A549 (cell line): ENCODE measurements at regions not wholly inside any gene's neighbourhood (a gene's known extent, or its start where the extent isn't known, plus 50 kb on each side); places are given as distances from the start of the nearest gene placed in this dataset.

Source experiments
- ATAC-seq, 2 experiments: fragments of 200-7000 bp in 1 of 2; fragments of >200 bp in 1 of 2; cut with Nextera tagmentation in 1 of 2; cut with Tn5 transposase in 1 of 2; 3 replicates each; pipeline versions ENCODE4 v1.8.0 to v1.9.1; 2018 to 2020; ENCODE audit warnings: mild to moderate bottlenecking in 1 of 2, moderate library complexity in 1 of 2
- CTCF ChIA-PET: fragments of 300-600 bp; sonication (Branson Sonifier 250); formaldehyde crosslinking; extraction: SDS; loops from one replicate; lab custom pipeline; 2021; ENCODE audit warnings: antibody characterized with exemption, inconsistent platforms; lab: Yijun Ruan, JAX
- POLR2A ChIA-PET: fragments of 350-600 bp; formaldehyde crosslinking; extraction: SDS; loops from one replicate; lab custom pipeline; 2021; ENCODE audit warnings: antibody characterized with exemption, inconsistent platforms; lab: Yijun Ruan, JAX
- DNase-seq, 2 experiments: peaks; one replicate each; pipeline versions ENCODE4 v3.0.0 to v3.0.0-alpha.2; 2011 to 2016; ENCODE audit warnings: low read depth in 1 of 2, low spot score in 1 of 2
- FAIRE-seq: peaks from 2 replicates; lab custom pipeline; 2011; peaks lifted over from hg19 to GRCh38; lab: Jason Lieb, UNC
- H3K27ac ChIP-seq, 2 experiments: fragments of >200 bp; sonication (Bioruptor Twin); formaldehyde crosslinking; 3 replicates each; pipeline ENCODE4 v1.5.1; 2016 to 2017
- H3K4me1 ChIP-seq: fragments of >200 bp; sonication (Bioruptor Twin); formaldehyde crosslinking; 3 replicates; pipeline ENCODE4 v1.6.1; 2016
- H3K4me2 ChIP-seq: fragments of >200 bp; sonication (Bioruptor Twin); formaldehyde crosslinking; 3 replicates; pipeline ENCODE4 v1.6.1; 2016
- H3K4me3 ChIP-seq: fragments of >200 bp; sonication (Bioruptor Twin); formaldehyde crosslinking; 3 replicates; pipeline ENCODE4 v1.5.1; 2016
- H3K9me3 ChIP-seq: fragments of >200 bp; sonication (Bioruptor Twin); formaldehyde crosslinking; 3 replicates; pipeline ENCODE4 v1.6.1; 2016
- ATOH8 ChIP-seq: fragments of 250-450 bp; sonication (Bioruptor Pico); IDR thresholded peaks from 2 replicates; pipeline ENCODE4 v1.5.0; 2020; ENCODE audit warnings: low read depth, mild to moderate bottlenecking, moderate library complexity
- ELK1 ChIP-seq: fragments of 150-350 bp; IDR thresholded peaks from 2 replicates; pipeline ENCODE4 v1.6.1; 2014; ENCODE audit warnings: low read depth, mild to moderate bottlenecking, low read length
- EP300 ChIP-seq, 2 experiments: fragments of >200 bp; sonication (Bioruptor Twin); formaldehyde crosslinking; IDR thresholded peaks; 2 replicates in 1 of 2; 3 replicates in 1 of 2; pipeline ENCODE4 v1.6.1; 2016 to 2017
- FOSL2 ChIP-seq, 2 experiments: fragments of 450-650 bp in 1 of 2; fragments of >200 bp in 1 of 2; sonication (Bioruptor Twin) in 1 of 2; formaldehyde crosslinking; IDR thresholded peaks; 2 replicates each; pipeline versions ENCODE4 v1.5.0 to v1.6.1; 2016 to 2020; ENCODE audit warnings: mild to moderate bottlenecking in 1 of 2, moderate library complexity in 1 of 2
- FOXS1 ChIP-seq: fragments of 250-450 bp; sonication (Bioruptor Pico); IDR thresholded peaks from 2 replicates; pipeline ENCODE4 v1.5.0; 2020; ENCODE audit warnings: mild to moderate bottlenecking, moderate library complexity
- HEYL ChIP-seq: fragments of 250-450 bp; sonication (Bioruptor Pico); IDR thresholded peaks from 2 replicates; pipeline ENCODE4 v1.8.0; 2021; ENCODE audit warnings: mild to moderate bottlenecking, moderate library complexity
- HOXB13 ChIP-seq: fragments of 250-450 bp; sonication (Bioruptor Pico); IDR thresholded peaks from 2 replicates; pipeline ENCODE4 v1.5.0; 2020; ENCODE audit warnings: low read depth, mild to moderate bottlenecking, moderate library complexity
- JUN ChIP-seq, 2 experiments: fragments of >200 bp; sonication (Bioruptor Twin); formaldehyde crosslinking; IDR thresholded peaks; 2 replicates in 1 of 2; 3 replicates in 1 of 2; pipeline ENCODE4 v1.6.1; 2016 to 2017
- KDM1A ChIP-seq: fragments of 200-600 bp; sonication (generic); IDR thresholded peaks from 2 replicates; pipeline ENCODE4 v1.6.1; 2016; ENCODE audit warnings: low read depth, mild to moderate bottlenecking
- POLR2A ChIP-seq: IDR thresholded peaks from 2 replicates; pipeline ENCODE4 v1.6.1; 2012; ENCODE audit warnings: mild to moderate bottlenecking, low read length
- RAD21 ChIP-seq, 2 experiments: fragments of >200 bp in 1 of 2; sonication (Bioruptor Twin) in 1 of 2; formaldehyde crosslinking in 1 of 2; IDR thresholded peaks in 1 of 2; conservative IDR thresholded peaks in 1 of 2; 2 replicates in 1 of 2; 3 replicates in 1 of 2; pipeline ENCODE4 v1.6.1; 2012 to 2018; ENCODE audit warnings: inconsistent platforms in 1 of 2
- RARB ChIP-seq: fragments of 250-450 bp; sonication (Bioruptor Pico); IDR thresholded peaks from 2 replicates; pipeline ENCODE4 v1.8.0; 2021; ENCODE audit warnings: mild to moderate bottlenecking, moderate library complexity
- RCOR1 ChIP-seq: fragments of 150-350 bp; IDR thresholded peaks from 2 replicates; pipeline ENCODE4 v1.6.1; 2014; ENCODE audit warnings: antibody characterized with exemption, low read length, low read depth
- RFX5 ChIP-seq: fragments of 450-650 bp; IDR thresholded peaks from 2 replicates; pipeline ENCODE4 v1.7.1; 2014; ENCODE audit warnings: antibody characterized with exemption, mild to moderate bottlenecking, moderate library complexity
- RNF2 ChIP-seq: fragments of 200-600 bp; sonication (generic); IDR thresholded peaks from 2 replicates; pipeline ENCODE4 v1.6.1; 2016; ENCODE audit warnings: low read depth, mild to moderate bottlenecking, antibody characterized with exemption, moderate library complexity, borderline replicate concordance
- SMC3 ChIP-seq: fragments of >200 bp; sonication (Bioruptor Twin); formaldehyde crosslinking; IDR thresholded peaks from 3 replicates; pipeline ENCODE4 v1.6.1; 2018; ENCODE audit warnings: inconsistent platforms
- ZFP36 ChIP-seq: fragments of 450-650 bp; IDR thresholded peaks from 2 replicates; pipeline ENCODE4 v1.6.1; 2014; ENCODE audit warnings: borderline replicate concordance; ENCODE audit not compliant: partially characterized antibody
- ZSCAN20 ChIP-seq: fragments of 250-450 bp; sonication (Bioruptor Pico); IDR thresholded peaks from 2 replicates; pipeline ENCODE4 v1.8.0; 2022; ENCODE audit warnings: mild to moderate bottlenecking, moderate library complexity
- WGBS: methylation state at CpG from one replicate; pipeline ENCODE4 v1.1.6; 2017; ENCODE audit errors: missing lambda C conversion rate; 5-methylcytosine and 5-hydroxymethylcytosine counted together
- TF ChIP-seq, protein P1 (sequence below): fragments of >200 bp; sonication (Bioruptor Twin); formaldehyde crosslinking; IDR thresholded peaks from 3 replicates; pipeline ENCODE4 v1.6.1; 2016
- TF ChIP-seq, protein P2 (sequence below): IDR thresholded peaks from 2 replicates; pipeline ENCODE4 v1.6.1; 2012; ENCODE audit warnings: low read depth, borderline replicate concordance
- TF ChIP-seq, protein P3 (sequence below): IDR thresholded peaks from 2 replicates; pipeline ENCODE4 v1.6.1; 2012

DNA sequence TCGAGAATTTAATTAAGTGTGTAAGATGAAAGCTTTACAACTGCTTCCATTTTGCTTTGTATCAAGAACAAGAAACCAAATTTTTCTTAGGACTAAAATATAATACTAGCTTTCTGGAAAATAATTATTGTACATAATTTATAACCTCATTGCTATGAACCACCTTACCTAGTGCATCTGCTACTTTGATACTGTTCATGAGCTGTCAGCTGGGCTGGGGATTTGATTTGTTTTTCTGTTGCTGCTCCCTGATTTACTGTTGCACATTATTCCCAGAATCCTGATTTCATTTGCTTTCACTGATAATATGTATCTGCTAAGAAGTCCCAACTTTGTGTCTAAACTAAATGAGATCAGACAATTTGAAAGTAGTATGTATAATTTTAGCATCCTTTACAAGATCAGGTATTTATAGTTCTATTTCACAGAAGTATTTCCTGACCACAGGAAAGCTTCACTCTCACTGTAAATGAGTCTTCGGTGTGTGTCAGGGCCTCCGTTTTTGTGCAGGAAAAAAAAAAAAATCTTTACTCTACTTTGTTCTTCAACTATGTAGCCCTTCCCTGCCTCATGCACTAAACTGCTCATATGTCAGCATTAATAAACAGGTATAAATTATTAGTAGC lies 105.6 kb upstream of the CCDC150 start:
- TF ChIP-seq ZFP36 = no peak
- TF ChIP-seq, protein P1, sequence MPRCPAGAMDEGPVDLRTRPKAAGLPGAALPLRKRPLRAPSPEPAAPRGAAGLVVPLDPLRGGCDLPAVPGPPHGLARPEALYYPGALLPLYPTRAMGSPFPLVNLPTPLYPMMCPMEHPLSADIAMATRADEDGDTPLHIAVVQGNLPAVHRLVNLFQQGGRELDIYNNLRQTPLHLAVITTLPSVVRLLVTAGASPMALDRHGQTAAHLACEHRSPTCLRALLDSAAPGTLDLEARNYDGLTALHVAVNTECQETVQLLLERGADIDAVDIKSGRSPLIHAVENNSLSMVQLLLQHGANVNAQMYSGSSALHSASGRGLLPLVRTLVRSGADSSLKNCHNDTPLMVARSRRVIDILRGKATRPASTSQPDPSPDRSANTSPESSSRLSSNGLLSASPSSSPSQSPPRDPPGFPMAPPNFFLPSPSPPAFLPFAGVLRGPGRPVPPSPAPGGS = no peak
- no peak for TF ChIP-seq EP300 (IDR thresholded peaks at IDR 0.05)
- TF ChIP-seq ATOH8 = no peak
- TF ChIP-seq HEYL = no peak
- no peak for TF ChIP-seq RARB (CRISPR knock-in tag)
- TF ChIP-seq, protein P2, sequence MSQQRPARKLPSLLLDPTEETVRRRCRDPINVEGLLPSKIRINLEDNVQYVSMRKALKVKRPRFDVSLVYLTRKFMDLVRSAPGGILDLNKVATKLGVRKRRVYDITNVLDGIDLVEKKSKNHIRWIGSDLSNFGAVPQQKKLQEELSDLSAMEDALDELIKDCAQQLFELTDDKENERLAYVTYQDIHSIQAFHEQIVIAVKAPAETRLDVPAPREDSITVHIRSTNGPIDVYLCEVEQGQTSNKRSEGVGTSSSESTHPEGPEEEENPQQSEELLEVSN = no peak
- TF ChIP-seq FOXS1 (CRISPR knock-in tag) = no peak
- TF ChIP-seq RNF2 = no peak
- TF ChIP-seq POLR2A = no peak
- TF ChIP-seq RFX5 = no peak
- TF ChIP-seq HOXB13 (CRISPR knock-in tag) = no peak
- TF ChIP-seq RAD21 (conservative IDR thresholded peaks at IDR 0.05 in 1 of 2, IDR thresholded peaks at IDR 0.05 in 1 of 2) = no peak
- TF ChIP-seq FOSL2 (IDR thresholded peaks at IDR 0.05) = no peak
- no peak for TF ChIP-seq FOSL2 (CRISPR knock-in tag; IDR thresholded peaks at IDR 0.05)
- TF ChIP-seq KDM1A = no peak
- TF ChIP-seq, protein P3, sequence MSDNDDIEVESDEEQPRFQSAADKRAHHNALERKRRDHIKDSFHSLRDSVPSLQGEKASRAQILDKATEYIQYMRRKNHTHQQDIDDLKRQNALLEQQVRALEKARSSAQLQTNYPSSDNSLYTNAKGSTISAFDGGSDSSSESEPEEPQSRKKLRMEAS = no peak
- TF ChIP-seq JUN (IDR thresholded peaks at IDR 0.05) = no peak
- TF ChIP-seq RCOR1 = no peak
- TF ChIP-seq ELK1 = no peak
- CTCF ChIA-PET = interaction anchor here (0.6 to 1.1 kb wide), 2 partner anchors 59 to 233 kb away, joined by 3 read pairs; partner anchors contain the start of gene HECW2
- POLR2A ChIA-PET = no interaction called here
- Histone ChIP-seq H3K27ac (no peak overlapping the region), H3K4me1 (no peaks in the 10 kb centered on the region), H3K4me3 (no peak overlapping the region), H3K9me3 (no peaks in the 10 kb centered on the region), H3K4me2 (no peak overlapping the region)
- 70% methylated on average over 3 of the region's 3 CpGs for WGBS
- ATAC-seq (no peak), DNase-seq (no peak), FAIRE-seq (no peak)

- ATAC-seq (no peak), FAIRE-seq (no peak), DNase-seq (no peak)
- H3K4me1 ChIP-seq = no peaks in the 10 kb centered on the region
- H3K4me2 ChIP-seq = no peak overlapping the region
- no peaks in the 10 kb centered on the region for H3K9me3 ChIP-seq
- CTCF ChIA-PET = interaction anchor here (0.6 to 1.1 kb wide), 2 partner anchors 59 to 233 kb away, joined by 3 read pairs; partner anchors contain the start of gene HECW2
- H3K27ac ChIP-seq = no peak overlapping the region
- no peak for TF ChIP-seq KDM1A
- POLR2A ChIA-PET = no interaction called here
- H3K4me3 ChIP-seq = no peak overlapping the region
- 60% methylated on average over 5 of the region's 5 CpGs for WGBS
Observed at GRCh38 chr2:196534495-196534894, 105.0 kb upstream of the CCDC150 start.

- POLR2A ChIA-PET = no interaction called here
- no peak for DNase-seq
- CTCF ChIA-PET = interaction anchor here (1.1 kb wide), 1 partner anchor 58 kb away, joined by 3 read pairs; the partner anchor contains the start of gene HECW2
- no peaks in the 10 kb centered on the region for H3K4me1 ChIP-seq
- H3K4me3 ChIP-seq = no peak overlapping the region
- H3K27ac ChIP-seq = no peak overlapping the region
- TF ChIP-seq SMC3 (no peak), ZSCAN20 (CRISPR knock-in tag) (no peak)
- TF ChIP-seq, protein P1 = no peak
- H3K9me3 ChIP-seq = no peaks in the 10 kb centered on the region
- H3K4me2 ChIP-seq = no peak overlapping the region
- no peak for ATAC-seq
- 71% methylated on average over 3 of the region's 3 CpGs for WGBS
- FAIRE-seq = no peak
Observed at GRCh38 chr2:196535061-196535460, 104.5 kb upstream of the CCDC150 start.
